Transverse colon (tissue), 4 donors: ENCODE measurements at regions not wholly inside any gene's neighbourhood (a gene's known extent, or its start where the extent isn't known, plus 50 kb on each side); places are given as distances from the start of the nearest gene placed in this dataset.

Experiments
- POLR2AphosphoS5 ChIP-seq, 3 donors: sonication (generic); formaldehyde crosslinking; IDR thresholded peaks; one replicate each; pipeline ENCODE4 v1.6.1; 2016; ENCODE audit warnings: antibody characterized with exemption in 3 of 3
- TF ChIP-seq, protein P1 (sequence below), 5 experiments: fragments of 200-600 bp in 3 of 5; fragments of 450-650 bp in 2 of 5; sonication (generic) in 3 of 5; IDR thresholded peaks; 1 replicate in 2 of 5; 2 replicates in 3 of 5; pipeline ENCODE4 v1.5.1; 2016 to 2017; ENCODE audit warnings: antibody characterized with exemption in 5 of 5, inconsistent platforms in 3 of 5, mild to moderate bottlenecking in 2 of 5, moderate library complexity in 1 of 5

DNA sequence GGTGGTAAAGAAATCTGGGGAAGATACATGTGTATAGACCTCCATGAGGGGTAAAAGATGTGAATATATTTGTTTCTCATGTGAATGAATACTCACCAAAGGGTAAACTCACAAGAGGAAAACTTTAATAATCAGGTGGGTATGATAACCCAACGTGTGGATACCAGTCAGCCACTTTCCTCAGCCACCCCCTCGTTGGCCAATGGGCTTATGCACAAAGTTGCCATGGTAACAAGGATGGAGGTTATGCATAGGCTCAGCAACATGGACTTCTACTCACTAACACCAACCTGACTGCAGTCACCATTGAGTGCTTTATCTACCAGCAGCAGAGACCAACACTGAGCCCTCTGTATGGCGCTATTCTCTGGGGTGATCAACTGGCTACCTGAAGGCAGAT, 424.4 kb downstream of the DUSP10 start:
- TF ChIP-seq, protein P1, sequence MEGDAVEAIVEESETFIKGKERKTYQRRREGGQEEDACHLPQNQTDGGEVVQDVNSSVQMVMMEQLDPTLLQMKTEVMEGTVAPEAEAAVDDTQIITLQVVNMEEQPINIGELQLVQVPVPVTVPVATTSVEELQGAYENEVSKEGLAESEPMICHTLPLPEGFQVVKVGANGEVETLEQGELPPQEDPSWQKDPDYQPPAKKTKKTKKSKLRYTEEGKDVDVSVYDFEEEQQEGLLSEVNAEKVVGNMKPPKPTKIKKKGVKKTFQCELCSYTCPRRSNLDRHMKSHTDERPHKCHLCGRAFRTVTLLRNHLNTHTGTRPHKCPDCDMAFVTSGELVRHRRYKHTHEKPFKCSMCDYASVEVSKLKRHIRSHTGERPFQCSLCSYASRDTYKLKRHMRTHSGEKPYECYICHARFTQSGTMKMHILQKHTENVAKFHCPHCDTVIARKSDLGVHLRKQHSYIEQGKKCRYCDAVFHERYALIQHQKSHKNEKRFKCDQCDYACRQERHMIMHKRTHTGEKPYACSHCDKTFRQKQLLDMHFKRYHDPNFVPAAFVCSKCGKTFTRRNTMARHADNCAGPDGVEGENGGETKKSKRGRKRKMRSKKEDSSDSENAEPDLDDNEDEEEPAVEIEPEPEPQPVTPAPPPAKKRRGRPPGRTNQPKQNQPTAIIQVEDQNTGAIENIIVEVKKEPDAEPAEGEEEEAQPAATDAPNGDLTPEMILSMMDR (IDR thresholded peaks at IDR 0.05) = no peak
- no peak for TF ChIP-seq POLR2AphosphoS5 (IDR thresholded peaks at IDR 0.05)
